SK-N-SH (cell line): ENCODE measurements at regions not wholly inside any gene's neighbourhood (a gene's known extent, or its start where the extent isn't known, plus 50 kb on each side); places are given as distances from the start of the nearest gene placed in this dataset.

ENCODE experiments used
- CTCF ChIA-PET: fragments of 300-600, 350-600 bp; formaldehyde crosslinking; extraction: SDS; loops from one replicate; lab custom pipeline; 2021; lab: Yijun Ruan, JAX
- POLR2A ChIA-PET: fragments of 350-600 bp; sonication (Branson Sonifier 250); formaldehyde crosslinking; extraction: SDS; loops from one replicate; lab custom pipeline; 2020; ENCODE audit warnings: antibody characterized with exemption, inconsistent platforms; lab: Yijun Ruan, JAX
- DNase-seq: peaks from one replicate; pipeline ENCODE4 v3.0.0; 2012
- H2AFZ ChIP-seq: fragments of 200-600 bp; sonication (generic); 2 replicates; pipeline ENCODE4 v1.8.1; 2016; ENCODE audit warnings: antibody characterized with exemption, mild to moderate bottlenecking, low read depth
- H3F3A ChIP-seq: fragments of 200-600 bp; sonication (generic); replicated peaks from 2 replicates; pipeline ENCODE3; 2016; ENCODE audit warnings: antibody characterized with exemption, mild to moderate bottlenecking; ENCODE audit not compliant: insufficient read depth
- H3K27ac ChIP-seq, 2 experiments: fragments of 200-500 bp in 1 of 2; fragments of 200-600 bp in 1 of 2; sonication (Bioruptor generic) in 1 of 2; sonication (generic), shearing (Covaris generic) in 1 of 2; 2 replicates each; pipeline versions ENCODE4 v1.5.1 to v1.6.1; 2014 to 2016; ENCODE audit warnings: low read depth in 2 of 2, inconsistent platforms in 1 of 2, low read length in 1 of 2, mild to moderate bottlenecking in 1 of 2, mixed read lengths in 1 of 2
- H3K27me3 ChIP-seq: fragments of 200-600 bp; sonication (generic), shearing (Covaris generic); 2 replicates; pipeline ENCODE4 v1.6.1; 2016; ENCODE audit warnings: mixed run types; ENCODE audit not compliant: insufficient read depth
- H3K36me3 ChIP-seq, 2 experiments: fragments of 200-500 bp in 1 of 2; fragments of 200-600 bp in 1 of 2; sonication (Bioruptor generic) in 1 of 2; sonication (generic) in 1 of 2; replicated peaks in 1 of 2; 2 replicates each; pipeline versions ENCODE3 to v1.5.1; 2014 to 2016; ENCODE audit warnings: low read length in 1 of 2, mild to moderate bottlenecking in 1 of 2; ENCODE audit not compliant: insufficient read depth in 2 of 2, control insufficient read depth in 1 of 2
- H3K4me1 ChIP-seq, 2 experiments: fragments of 200-500 bp in 1 of 2; fragments of 200-600 bp in 1 of 2; sonication (Bioruptor generic) in 1 of 2; sonication (generic), shearing (Covaris generic) in 1 of 2; 2 replicates each; pipeline versions ENCODE4 v1.5.1 to v1.6.1; 2014 to 2016; ENCODE audit warnings: low read depth in 1 of 2, low read length in 1 of 2, mixed run types in 1 of 2; ENCODE audit not compliant: insufficient read depth in 2 of 2, control insufficient read depth in 1 of 2
- H3K4me2 ChIP-seq: fragments of 200-600 bp; sonication (generic), shearing (Covaris generic); 2 replicates; pipeline ENCODE4 v1.6.1; 2017; ENCODE audit warnings: mixed run types
- H3K4me3 ChIP-seq, 2 experiments: fragments of 200-500 bp in 1 of 2; fragments of 200-600 bp in 1 of 2; sonication (Bioruptor generic) in 1 of 2; sonication (generic), shearing (Covaris generic) in 1 of 2; 2 replicates each; pipeline versions ENCODE4 v1.5.1 to v1.8.1; 2014 to 2016; ENCODE audit warnings: low read depth in 2 of 2, inconsistent platforms in 1 of 2, low read length in 1 of 2, mild to moderate bottlenecking in 1 of 2, mixed read lengths in 1 of 2, moderate library complexity in 1 of 2
- H3K79me2 ChIP-seq: fragments of 200-600 bp; sonication (generic); 2 replicates; pipeline ENCODE4 v1.8.1; 2017; ENCODE audit warnings: mild to moderate bottlenecking; ENCODE audit not compliant: insufficient read depth
- H3K9ac ChIP-seq: fragments of 200-600 bp; sonication (generic); 2 replicates; pipeline ENCODE4 v1.6.1; 2017; ENCODE audit warnings: mixed run types
- H3K9me2 ChIP-seq: fragments of 200-600 bp; sonication (generic); 2 replicates; pipeline ENCODE4 v1.6.1; 2017; ENCODE audit warnings: mixed run types
- H3K9me3 ChIP-seq: fragments of 200-600 bp; sonication (generic); 2 replicates; pipeline ENCODE4 v1.6.1; 2017; ENCODE audit warnings: mixed run types, mild to moderate bottlenecking, moderate library complexity
- H4K20me1 ChIP-seq: fragments of 200-600 bp; sonication (generic); 2 replicates; pipeline ENCODE4 v1.6.1; 2017; ENCODE audit warnings: mild to moderate bottlenecking, mixed run types; ENCODE audit not compliant: insufficient read depth
- EP300 ChIP-seq, 2 experiments: IDR thresholded peaks; 2 replicates each; pipeline versions ENCODE4 v1.4.0 to v1.6.1; 2012; ENCODE audit warnings: borderline replicate concordance in 1 of 2, low read depth in 1 of 2, low read length in 1 of 2
- EZH2phosphoT487 ChIP-seq: fragments of 200-600 bp; sonication (generic); IDR thresholded peaks from 2 replicates; pipeline ENCODE4 v1.6.1; 2017; ENCODE audit warnings: low read depth, mixed run types, mild to moderate bottlenecking, antibody characterized with exemption, moderate library complexity, borderline replicate concordance
- FOSL2 ChIP-seq: IDR thresholded peaks from 2 replicates; pipeline ENCODE4 v1.4.0; 2012; ENCODE audit warnings: low read depth, mild to moderate bottlenecking, moderate library complexity, borderline replicate concordance
- FOXJ3 ChIP-seq: sonication (generic); formaldehyde crosslinking; IDR thresholded peaks from 2 replicates; pipeline ENCODE4 v1.5.1; 2020; ENCODE audit warnings: mild to moderate bottlenecking, missing genetic modification reagents
- FOXM1 ChIP-seq: IDR thresholded peaks from 2 replicates; pipeline ENCODE4 v1.4.0; 2012; ENCODE audit warnings: low read depth, mild to moderate bottlenecking
- GATA2 ChIP-seq: sonication (generic); formaldehyde crosslinking; IDR thresholded peaks from 2 replicates; pipeline ENCODE4 v1.5.0; 2020; ENCODE audit warnings: mild to moderate bottlenecking, missing genetic modification reagents
- MEF2A ChIP-seq: IDR thresholded peaks from 2 replicates; pipeline ENCODE4 v1.4.0; 2012; ENCODE audit warnings: low read depth, borderline replicate concordance
- MXI1 ChIP-seq: IDR thresholded peaks from 2 replicates; pipeline ENCODE4 v1.6.1; 2012; ENCODE audit warnings: mild to moderate bottlenecking, low read depth, low read length, improper control_type of control experiment
- NFIC ChIP-seq: IDR thresholded peaks from 2 replicates; pipeline ENCODE4 v1.4.0; 2012; ENCODE audit warnings: borderline replicate concordance
- NRF1 ChIP-seq: IDR thresholded peaks from 2 replicates; pipeline ENCODE4 v1.6.1; 2012; ENCODE audit warnings: low read depth, mild to moderate bottlenecking, low read length
- POLR2AphosphoS5 ChIP-seq: IDR thresholded peaks from 2 replicates; pipeline ENCODE4 v1.6.1; 2012; ENCODE audit warnings: low read depth, low read length
- RCOR1 ChIP-seq: fragments of 150-350 bp; IDR thresholded peaks from 2 replicates; pipeline ENCODE4 v1.6.1; 2017; ENCODE audit warnings: antibody characterized with exemption, low read length
- SIN3A ChIP-seq: IDR thresholded peaks from 2 replicates; pipeline ENCODE4 v1.6.1; 2012; ENCODE audit warnings: low read depth, mild to moderate bottlenecking, low read length, moderate library complexity, borderline replicate concordance
- SMC3 ChIP-seq: IDR thresholded peaks from 2 replicates; pipeline ENCODE4 v1.6.1; 2012; ENCODE audit warnings: low read depth, low read length, improper control_type of control experiment
- TAF1 ChIP-seq: IDR thresholded peaks from 2 replicates; pipeline ENCODE4 v1.6.1; 2012; ENCODE audit warnings: low read depth, mild to moderate bottlenecking, low read length, moderate library complexity, borderline replicate concordance
- YY1 ChIP-seq: IDR thresholded peaks from 2 replicates; pipeline ENCODE4 v1.4.0; 2012; ENCODE audit warnings: low read depth, mild to moderate bottlenecking
- ZBTB33 ChIP-seq: IDR thresholded peaks from 2 replicates; pipeline ENCODE4 v1.4.0; 2012; ENCODE audit warnings: low read depth, borderline replicate concordance
- WGBS: methylation state at CpG from one replicate; pipeline ENCODE4 v1.1.6; 2017; ENCODE audit warnings: low lambda C conversion rate; 5-methylcytosine and 5-hydroxymethylcytosine counted together
- TF ChIP-seq, protein P1 (sequence below): fragments of 150-350 bp; IDR thresholded peaks from 2 replicates; pipeline ENCODE4 v1.6.1; 2016; ENCODE audit warnings: mild to moderate bottlenecking, low read depth, low read length
- TF ChIP-seq, protein P2 (sequence below): IDR thresholded peaks from 2 replicates; pipeline ENCODE4 v1.4.0; 2012; ENCODE audit warnings: low read depth, borderline replicate concordance
- TF ChIP-seq, protein P3 (sequence below): IDR thresholded peaks from 2 replicates; pipeline ENCODE4 v1.6.1; 2012; ENCODE audit warnings: mild to moderate bottlenecking, low read depth, low read length, moderate library complexity

- H3K9ac ChIP-seq: no peak overlapping the region
- no peaks in the 10 kb centered on the region for H3K4me1 ChIP-seq
- H3K36me3 ChIP-seq: no peaks in the 10 kb centered on the region
- no peaks in the 10 kb centered on the region for H3K9me2 ChIP-seq
- ChIA-PET CTCF (no interaction called here), POLR2A (no interaction called here)
- no peaks in the 10 kb centered on the region for H3K27me3 ChIP-seq
- no peak for TF ChIP-seq FOXJ3 (CRISPR knock-in tag)
- TF ChIP-seq TAF1: no peak
- TF ChIP-seq MEF2A: no peak
- no peak for TF ChIP-seq NFIC
- no peak for TF ChIP-seq POLR2AphosphoS5
- no peak overlapping the region for H3K27ac ChIP-seq
- H3F3A ChIP-seq: no peaks in the 10 kb centered on the region
- no peak for DNase-seq
- H3K4me2 ChIP-seq: no peak overlapping the region
- H4K20me1 ChIP-seq: no peaks in the 10 kb centered on the region
- WGBS: 2% methylated on average over 5 of the region's 7 CpGs
- H3K4me3 ChIP-seq: no peak overlapping the region
- no peaks in the 10 kb centered on the region for H3K9me3 ChIP-seq
- no peaks in the 10 kb centered on the region for H3K79me2 ChIP-seq
- no peak overlapping the region for H2AFZ ChIP-seq
These were observed 881.4 kb downstream of the UQCRFS1 start for GRCh38 chr19:28331596-28331995.

- POLR2A ChIA-PET: no interaction called here
- no peaks in the 10 kb centered on the region for H3K36me3 ChIP-seq
- no peak for DNase-seq
- H3K9me2 ChIP-seq: no peaks in the 10 kb centered on the region
- no peaks in the 10 kb centered on the region for H4K20me1 ChIP-seq
- no peak overlapping the region for H2AFZ ChIP-seq
- H3K79me2 ChIP-seq: no peaks in the 10 kb centered on the region
- H3K4me3 ChIP-seq: no peak overlapping the region
- H3K4me1 ChIP-seq: no peaks in the 10 kb centered on the region
- H3F3A ChIP-seq: no peaks in the 10 kb centered on the region
- H3K4me2 ChIP-seq: no peak overlapping the region
- CTCF ChIA-PET: no interaction called here
- H3K9me3 ChIP-seq: no peaks in the 10 kb centered on the region
- TF ChIP-seq FOXM1 (no peak), SMC3 (no peak), GATA2 (CRISPR knock-in tag) (no peak), SIN3A (no peak), YY1 (no peak), NRF1 (no peak), RCOR1 (no peak), ZBTB33 (no peak), MXI1 (no peak), MEF2A (no peak), EZH2phosphoT487 (no peak), FOSL2 (no peak), NFIC (no peak), EP300 (IDR thresholded peaks at IDR 0.05; ENCODE audit: borderline replicate concordance in 1 of 2, low read depth in 1 of 2, low read length in 1 of 2) (no peak)
- TF ChIP-seq, protein P1, sequence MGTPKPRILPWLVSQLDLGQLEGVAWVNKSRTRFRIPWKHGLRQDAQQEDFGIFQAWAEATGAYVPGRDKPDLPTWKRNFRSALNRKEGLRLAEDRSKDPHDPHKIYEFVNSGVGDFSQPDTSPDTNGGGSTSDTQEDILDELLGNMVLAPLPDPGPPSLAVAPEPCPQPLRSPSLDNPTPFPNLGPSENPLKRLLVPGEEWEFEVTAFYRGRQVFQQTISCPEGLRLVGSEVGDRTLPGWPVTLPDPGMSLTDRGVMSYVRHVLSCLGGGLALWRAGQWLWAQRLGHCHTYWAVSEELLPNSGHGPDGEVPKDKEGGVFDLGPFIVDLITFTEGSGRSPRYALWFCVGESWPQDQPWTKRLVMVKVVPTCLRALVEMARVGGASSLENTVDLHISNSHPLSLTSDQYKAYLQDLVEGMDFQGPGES: no peak
- TF ChIP-seq, protein P2, sequence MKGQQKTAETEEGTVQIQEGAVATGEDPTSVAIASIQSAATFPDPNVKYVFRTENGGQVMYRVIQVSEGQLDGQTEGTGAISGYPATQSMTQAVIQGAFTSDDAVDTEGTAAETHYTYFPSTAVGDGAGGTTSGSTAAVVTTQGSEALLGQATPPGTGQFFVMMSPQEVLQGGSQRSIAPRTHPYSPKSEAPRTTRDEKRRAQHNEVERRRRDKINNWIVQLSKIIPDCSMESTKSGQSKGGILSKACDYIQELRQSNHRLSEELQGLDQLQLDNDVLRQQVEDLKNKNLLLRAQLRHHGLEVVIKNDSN: no peak
- TF ChIP-seq, protein P3, sequence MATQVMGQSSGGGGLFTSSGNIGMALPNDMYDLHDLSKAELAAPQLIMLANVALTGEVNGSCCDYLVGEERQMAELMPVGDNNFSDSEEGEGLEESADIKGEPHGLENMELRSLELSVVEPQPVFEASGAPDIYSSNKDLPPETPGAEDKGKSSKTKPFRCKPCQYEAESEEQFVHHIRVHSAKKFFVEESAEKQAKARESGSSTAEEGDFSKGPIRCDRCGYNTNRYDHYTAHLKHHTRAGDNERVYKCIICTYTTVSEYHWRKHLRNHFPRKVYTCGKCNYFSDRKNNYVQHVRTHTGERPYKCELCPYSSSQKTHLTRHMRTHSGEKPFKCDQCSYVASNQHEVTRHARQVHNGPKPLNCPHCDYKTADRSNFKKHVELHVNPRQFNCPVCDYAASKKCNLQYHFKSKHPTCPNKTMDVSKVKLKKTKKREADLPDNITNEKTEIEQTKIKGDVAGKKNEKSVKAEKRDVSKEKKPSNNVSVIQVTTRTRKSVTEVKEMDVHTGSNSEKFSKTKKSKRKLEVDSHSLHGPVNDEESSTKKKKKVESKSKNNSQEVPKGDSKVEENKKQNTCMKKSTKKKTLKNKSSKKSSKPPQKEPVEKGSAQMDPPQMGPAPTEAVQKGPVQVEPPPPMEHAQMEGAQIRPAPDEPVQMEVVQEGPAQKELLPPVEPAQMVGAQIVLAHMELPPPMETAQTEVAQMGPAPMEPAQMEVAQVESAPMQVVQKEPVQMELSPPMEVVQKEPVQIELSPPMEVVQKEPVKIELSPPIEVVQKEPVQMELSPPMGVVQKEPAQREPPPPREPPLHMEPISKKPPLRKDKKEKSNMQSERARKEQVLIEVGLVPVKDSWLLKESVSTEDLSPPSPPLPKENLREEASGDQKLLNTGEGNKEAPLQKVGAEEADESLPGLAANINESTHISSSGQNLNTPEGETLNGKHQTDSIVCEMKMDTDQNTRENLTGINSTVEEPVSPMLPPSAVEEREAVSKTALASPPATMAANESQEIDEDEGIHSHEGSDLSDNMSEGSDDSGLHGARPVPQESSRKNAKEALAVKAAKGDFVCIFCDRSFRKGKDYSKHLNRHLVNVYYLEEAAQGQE: no peak
- 0% methylated on average over 1 of the region's 1 CpG for WGBS
- no peak overlapping the region for H3K9ac ChIP-seq
- H3K27ac ChIP-seq: no peak overlapping the region
- no peaks in the 10 kb centered on the region for H3K27me3 ChIP-seq
These were observed 882.1 kb downstream of the UQCRFS1 start for GRCh38 chr19:28330831-28331230.
